ENCODE measurements at regions not wholly inside any gene's neighbourhood (a gene's known extent, or its start where the extent isn't known, plus 50 kb on each side); places are given as distances from the start of the nearest gene placed in this dataset.

- Histone ChIP-seq H3K27me3 (ENCODE audit: insufficient read depth, low read length) (no peaks in the 10 kb centered on the region), H3K79me2 (ENCODE audit: insufficient read depth, low read length) (no peaks in the 10 kb centered on the region), H3K4me3 (ENCODE audit: insufficient read depth, low read length) (no peak overlapping the region), H3K36me3 (ENCODE audit: insufficient read depth, low read length) (no peaks in the 10 kb centered on the region), H3K9me3 (ENCODE audit: low read depth, low read length) (no peaks in the 10 kb centered on the region), H3K27ac (ENCODE audit: low read depth, low read length) (no peak overlapping the region), H2AFZ (ENCODE audit: low read length) (no peak overlapping the region), H3K4me1 (ENCODE audit: insufficient read depth, low read length) (no peaks in the 10 kb centered on the region), H3K4me2 (ENCODE audit: insufficient read depth, low read length) (no peak overlapping the region), H4K20me1 (ENCODE audit: insufficient read depth, low read length) (no peaks in the 10 kb centered on the region)
- DNase-seq (ENCODE audit: insufficient read length, low spot score, missing footprints): no peak
- TF ChIP-seq CTCF (IDR thresholded peaks at IDR 0.05; ENCODE audit: extremely low read depth, low read depth, low read length): no peak
Observed at GRCh38 chr3:78186404-78186803, 1146.5 kb downstream of the ROBO2 start.

- H2AFZ ChIP-seq (ENCODE audit: low read length): no peak overlapping the region
- no peak overlapping the region for H3K4me3 ChIP-seq (ENCODE audit: insufficient read depth, low read length)
- no peak for DNase-seq (ENCODE audit: insufficient read length, low spot score, missing footprints)
- H3K4me2 ChIP-seq (ENCODE audit: insufficient read depth, low read length): no peak overlapping the region
- H3K4me1 ChIP-seq (ENCODE audit: insufficient read depth, low read length): no peaks in the 10 kb centered on the region
- peaks cover 2% of the 10 kb centered on the region for H3K9me3 ChIP-seq (ENCODE audit: low read depth, low read length)
- H4K20me1 ChIP-seq (ENCODE audit: insufficient read depth, low read length): no peaks in the 10 kb centered on the region
- H3K27me3 ChIP-seq (ENCODE audit: insufficient read depth, low read length): no peaks in the 10 kb centered on the region
- no peaks in the 10 kb centered on the region for H3K36me3 ChIP-seq (ENCODE audit: insufficient read depth, low read length)
- H3K79me2 ChIP-seq (ENCODE audit: insufficient read depth, low read length): no peaks in the 10 kb centered on the region
- no peak for TF ChIP-seq CTCF (IDR thresholded peaks at IDR 0.05; ENCODE audit: extremely low read depth, low read depth, low read length)
- no peak overlapping the region for H3K27ac ChIP-seq (ENCODE audit: low read depth, low read length)
Observed at GRCh38 chr3:78201091-78201490, 1161.2 kb downstream of the ROBO2 start.

- no peak for DNase-seq (ENCODE audit: insufficient read length, low spot score, missing footprints)
- Histone ChIP-seq H3K27me3 (ENCODE audit: insufficient read depth, low read length) (no peaks in the 10 kb centered on the region), H3K9me3 (ENCODE audit: low read depth, low read length) (no peaks in the 10 kb centered on the region), H3K4me1 (ENCODE audit: insufficient read depth, low read length) (no peaks in the 10 kb centered on the region), H3K27ac (ENCODE audit: low read depth, low read length) (no peak overlapping the region), H2AFZ (ENCODE audit: low read length) (no peak overlapping the region), H3K4me3 (ENCODE audit: insufficient read depth, low read length) (no peak overlapping the region), H4K20me1 (ENCODE audit: insufficient read depth, low read length) (no peaks in the 10 kb centered on the region), H3K79me2 (ENCODE audit: insufficient read depth, low read length) (no peaks in the 10 kb centered on the region), H3K4me2 (ENCODE audit: insufficient read depth, low read length) (no peak overlapping the region), H3K36me3 (ENCODE audit: insufficient read depth, low read length) (no peaks in the 10 kb centered on the region)
- TF ChIP-seq CTCF (IDR thresholded peaks at IDR 0.05; ENCODE audit: extremely low read depth, low read depth, low read length): no peak
Observed at GRCh38 chr3:78204977-78205376, 1165.1 kb downstream of the ROBO2 start.

- no peaks in the 10 kb centered on the region for H3K27me3 ChIP-seq (ENCODE audit: insufficient read depth, low read length)
- no peak overlapping the region for H2AFZ ChIP-seq (ENCODE audit: low read length)
- H3K9me3 ChIP-seq (ENCODE audit: low read depth, low read length): no peaks in the 10 kb centered on the region
- no peak overlapping the region for H3K4me3 ChIP-seq (ENCODE audit: insufficient read depth, low read length)
- DNase-seq (ENCODE audit: insufficient read length, low spot score, missing footprints): no peak
- H3K4me1 ChIP-seq (ENCODE audit: insufficient read depth, low read length): no peaks in the 10 kb centered on the region
- no peak overlapping the region for H3K4me2 ChIP-seq (ENCODE audit: insufficient read depth, low read length)
- no peaks in the 10 kb centered on the region for H3K79me2 ChIP-seq (ENCODE audit: insufficient read depth, low read length)
- no peaks in the 10 kb centered on the region for H4K20me1 ChIP-seq (ENCODE audit: insufficient read depth, low read length)
- H3K27ac ChIP-seq (ENCODE audit: low read depth, low read length): no peak overlapping the region
- H3K36me3 ChIP-seq (ENCODE audit: insufficient read depth, low read length): no peaks in the 10 kb centered on the region
- no peak for TF ChIP-seq CTCF (IDR thresholded peaks at IDR 0.05; ENCODE audit: extremely low read depth, low read depth, low read length)
Observed at GRCh38 chr3:78221300-78221699, 1181.4 kb downstream of the ROBO2 start.

Measured in osteoblast (primary cell).